Thyroid gland (tissue), 4 donors: ENCODE measurements at regions not wholly inside any gene's neighbourhood (a gene's known extent, or its start where the extent isn't known, plus 50 kb on each side); places are given as distances from the start of the nearest gene placed in this dataset.

Experiments
- CTCF ChIP-seq, 6 experiments: fragments of 200-600 bp in 3 of 6; fragments of 450-650 bp in 3 of 6; sonication (generic) in 3 of 6; IDR thresholded peaks; one replicate each; pipeline ENCODE4 v1.5.1; 2016 to 2019; ENCODE audit warnings: antibody characterized with exemption in 6 of 6, mild to moderate bottlenecking in 2 of 6, inconsistent platforms in 1 of 6, moderate library complexity in 1 of 6
- POLR2A ChIP-seq, 2 donors: fragments of 450-650 bp; IDR thresholded peaks; one replicate each; pipeline ENCODE4 v1.6.1; 2017; ENCODE audit warnings: antibody characterized with exemption in 2 of 2, mild to moderate bottlenecking in 2 of 2, moderate library complexity in 1 of 2

GRCh38 chr2:155481141-155481540, 782.6 kb downstream of the KCNJ3 start:
- TF ChIP-seq CTCF (IDR thresholded peaks at IDR 0.05) (no peak), POLR2A (IDR thresholded peaks at IDR 0.05) (no peak)
